A549 (cell line): ENCODE measurements at regions not wholly inside any gene's neighbourhood (a gene's known extent, or its start where the extent isn't known, plus 50 kb on each side); places are given as distances from the start of the nearest gene placed in this dataset.

Experiments used
- ATAC-seq, 2 experiments: fragments of 200-7000 bp in 1 of 2; fragments of >200 bp in 1 of 2; cut with Nextera tagmentation in 1 of 2; cut with Tn5 transposase in 1 of 2; 3 replicates each; pipeline versions ENCODE4 v1.8.0 to v1.9.1; 2018 to 2020; ENCODE audit warnings: mild to moderate bottlenecking in 1 of 2, moderate library complexity in 1 of 2
- CTCF ChIA-PET: fragments of 300-600 bp; sonication (Branson Sonifier 250); formaldehyde crosslinking; extraction: SDS; loops from one replicate; lab custom pipeline; 2021; ENCODE audit warnings: antibody characterized with exemption, inconsistent platforms; lab: Yijun Ruan, JAX
- POLR2A ChIA-PET: fragments of 350-600 bp; formaldehyde crosslinking; extraction: SDS; loops from one replicate; lab custom pipeline; 2021; ENCODE audit warnings: antibody characterized with exemption, inconsistent platforms; lab: Yijun Ruan, JAX
- DNase-seq, 2 experiments: peaks; one replicate each; pipeline versions ENCODE4 v3.0.0 to v3.0.0-alpha.2; 2011 to 2016; ENCODE audit warnings: low read depth in 1 of 2, low spot score in 1 of 2
- FAIRE-seq: peaks from 2 replicates; lab custom pipeline; 2011; peaks lifted over from hg19 to GRCh38; lab: Jason Lieb, UNC
- H3K27ac ChIP-seq, 2 experiments: fragments of >200 bp; sonication (Bioruptor Twin); formaldehyde crosslinking; 3 replicates each; pipeline ENCODE4 v1.5.1; 2016 to 2017
- H3K4me1 ChIP-seq: fragments of >200 bp; sonication (Bioruptor Twin); formaldehyde crosslinking; 3 replicates; pipeline ENCODE4 v1.6.1; 2016
- H3K4me2 ChIP-seq: fragments of >200 bp; sonication (Bioruptor Twin); formaldehyde crosslinking; 3 replicates; pipeline ENCODE4 v1.6.1; 2016
- H3K4me3 ChIP-seq: fragments of >200 bp; sonication (Bioruptor Twin); formaldehyde crosslinking; 3 replicates; pipeline ENCODE4 v1.5.1; 2016
- H3K9me3 ChIP-seq: fragments of >200 bp; sonication (Bioruptor Twin); formaldehyde crosslinking; 3 replicates; pipeline ENCODE4 v1.6.1; 2016
- CBX2 ChIP-seq: fragments of 200-600 bp; sonication (generic); IDR thresholded peaks from 2 replicates; pipeline ENCODE4 v1.6.1; 2016; ENCODE audit warnings: low read depth, mild to moderate bottlenecking, borderline replicate concordance
- CBX8 ChIP-seq: fragments of 200-600 bp; sonication (generic); IDR thresholded peaks from 2 replicates; pipeline ENCODE4 v1.6.1; 2016
- CHD2 ChIP-seq: fragments of 150-350 bp; IDR thresholded peaks from 2 replicates; pipeline ENCODE4 v1.6.1; 2014; ENCODE audit warnings: low read length; ENCODE audit not compliant: partially characterized antibody
- CTCF ChIP-seq: fragments of >200 bp; sonication (Bioruptor Twin); formaldehyde crosslinking; IDR thresholded peaks from 3 replicates; pipeline ENCODE4 v1.5.1; 2016
- EHF ChIP-seq: fragments of 250-450 bp; sonication (Bioruptor Pico); IDR thresholded peaks from 2 replicates; pipeline ENCODE4 v1.5.0; 2020; ENCODE audit warnings: mild to moderate bottlenecking
- EHMT2 ChIP-seq: fragments of 200-600 bp; sonication (generic); IDR thresholded peaks from 2 replicates; pipeline ENCODE4 v1.6.1; 2016; ENCODE audit warnings: antibody characterized with exemption, low read depth, mild to moderate bottlenecking, moderate library complexity
- ESRRA ChIP-seq: fragments of 150-350 bp; IDR thresholded peaks from 2 replicates; pipeline ENCODE4 v1.6.1; 2014; ENCODE audit warnings: mild to moderate bottlenecking, low read length, borderline replicate concordance
- FOXS1 ChIP-seq: fragments of 250-450 bp; sonication (Bioruptor Pico); IDR thresholded peaks from 2 replicates; pipeline ENCODE4 v1.5.0; 2020; ENCODE audit warnings: mild to moderate bottlenecking, moderate library complexity
- GATA3 ChIP-seq: IDR thresholded peaks from 2 replicates; pipeline ENCODE4 v1.6.1; 2012; ENCODE audit warnings: borderline replicate concordance
- HEYL ChIP-seq: fragments of 250-450 bp; sonication (Bioruptor Pico); IDR thresholded peaks from 2 replicates; pipeline ENCODE4 v1.8.0; 2021; ENCODE audit warnings: mild to moderate bottlenecking, moderate library complexity
- HOXB13 ChIP-seq: fragments of 250-450 bp; sonication (Bioruptor Pico); IDR thresholded peaks from 2 replicates; pipeline ENCODE4 v1.5.0; 2020; ENCODE audit warnings: low read depth, mild to moderate bottlenecking, moderate library complexity
- HOXB5 ChIP-seq: fragments of 250-450 bp; sonication (Bioruptor Pico); IDR thresholded peaks from 2 replicates; pipeline ENCODE4 v1.5.0; 2020; ENCODE audit warnings: mild to moderate bottlenecking, moderate library complexity
- JUN ChIP-seq, 2 experiments: fragments of >200 bp; sonication (Bioruptor Twin); formaldehyde crosslinking; IDR thresholded peaks; 2 replicates in 1 of 2; 3 replicates in 1 of 2; pipeline ENCODE4 v1.6.1; 2016 to 2017
- KDM1A ChIP-seq: fragments of 200-600 bp; sonication (generic); IDR thresholded peaks from 2 replicates; pipeline ENCODE4 v1.6.1; 2016; ENCODE audit warnings: low read depth, mild to moderate bottlenecking
- MYC ChIP-seq: IDR thresholded peaks from 2 replicates; pipeline ENCODE4 v1.6.1; 2012; ENCODE audit warnings: mild to moderate bottlenecking, inconsistent platforms, low read length, improper control_type of control experiment, borderline replicate concordance
- NFE2L2 ChIP-seq: fragments of 150-350 bp; conservative IDR thresholded peaks from 2 replicates; pipeline ENCODE4 v1.6.1; 2014; ENCODE audit warnings: low read length
- NR3C1 ChIP-seq: fragments of >200 bp; sonication (Bioruptor Twin); formaldehyde crosslinking; IDR thresholded peaks from 3 replicates; pipeline ENCODE4 v1.6.1; 2017
- PBX3 ChIP-seq: IDR thresholded peaks from 2 replicates; pipeline ENCODE4 v1.6.1; 2012
- PHF8 ChIP-seq: fragments of 200-600 bp; sonication (generic); IDR thresholded peaks from 2 replicates; pipeline ENCODE4 v1.6.1; 2016; ENCODE audit warnings: low read depth, mild to moderate bottlenecking, antibody characterized with exemption, moderate library complexity, borderline replicate concordance
- POLR2A ChIP-seq: IDR thresholded peaks from 2 replicates; pipeline ENCODE4 v1.6.1; 2012; ENCODE audit warnings: mild to moderate bottlenecking, low read length
- POLR2AphosphoS2 ChIP-seq: conservative IDR thresholded peaks from 2 replicates; pipeline ENCODE4 v1.6.1; 2012; ENCODE audit warnings: low read length, improper control_type of control experiment, inconsistent platforms
- RFX5 ChIP-seq: fragments of 450-650 bp; IDR thresholded peaks from 2 replicates; pipeline ENCODE4 v1.7.1; 2014; ENCODE audit warnings: antibody characterized with exemption, mild to moderate bottlenecking, moderate library complexity
- RNF2 ChIP-seq: fragments of 200-600 bp; sonication (generic); IDR thresholded peaks from 2 replicates; pipeline ENCODE4 v1.6.1; 2016; ENCODE audit warnings: low read depth, mild to moderate bottlenecking, antibody characterized with exemption, moderate library complexity, borderline replicate concordance
- TFCP2L1 ChIP-seq: fragments of 250-450 bp; sonication (Bioruptor Pico); IDR thresholded peaks from 2 replicates; pipeline ENCODE4 v1.5.0; 2021; ENCODE audit warnings: mild to moderate bottlenecking
- USF2 ChIP-seq: fragments of 450-650 bp; IDR thresholded peaks from 2 replicates; pipeline ENCODE4 v1.6.1; 2014; ENCODE audit warnings: antibody characterized with exemption
- ZSCAN20 ChIP-seq: fragments of 250-450 bp; sonication (Bioruptor Pico); IDR thresholded peaks from 2 replicates; pipeline ENCODE4 v1.8.0; 2022; ENCODE audit warnings: mild to moderate bottlenecking, moderate library complexity
- WGBS: methylation state at CpG from one replicate; pipeline ENCODE4 v1.1.6; 2017; ENCODE audit errors: missing lambda C conversion rate; 5-methylcytosine and 5-hydroxymethylcytosine counted together
- TF ChIP-seq, protein P1 (sequence below): fragments of >200 bp; sonication (Bioruptor Twin); formaldehyde crosslinking; IDR thresholded peaks from 3 replicates; pipeline ENCODE4 v1.6.1; 2016
- TF ChIP-seq, protein P2 (sequence below): fragments of >200 bp; sonication (Bioruptor Twin); formaldehyde crosslinking; IDR thresholded peaks from 2 replicates; pipeline ENCODE4 v1.6.1; 2016

GRCh38 chr5:62900976-62901375 is 322.4 kb downstream of the LRRC70 start:
- POLR2A ChIA-PET, result no interaction called here
- no peaks in the 10 kb centered on the region for H3K4me1 ChIP-seq
- CTCF ChIA-PET, result no interaction called here
- TF ChIP-seq ZSCAN20 (CRISPR knock-in tag) (no peak), EHMT2 (no peak), EHF (CRISPR knock-in tag) (no peak), MYC (no peak), CBX8 (no peak)
- TF ChIP-seq, protein P1, sequence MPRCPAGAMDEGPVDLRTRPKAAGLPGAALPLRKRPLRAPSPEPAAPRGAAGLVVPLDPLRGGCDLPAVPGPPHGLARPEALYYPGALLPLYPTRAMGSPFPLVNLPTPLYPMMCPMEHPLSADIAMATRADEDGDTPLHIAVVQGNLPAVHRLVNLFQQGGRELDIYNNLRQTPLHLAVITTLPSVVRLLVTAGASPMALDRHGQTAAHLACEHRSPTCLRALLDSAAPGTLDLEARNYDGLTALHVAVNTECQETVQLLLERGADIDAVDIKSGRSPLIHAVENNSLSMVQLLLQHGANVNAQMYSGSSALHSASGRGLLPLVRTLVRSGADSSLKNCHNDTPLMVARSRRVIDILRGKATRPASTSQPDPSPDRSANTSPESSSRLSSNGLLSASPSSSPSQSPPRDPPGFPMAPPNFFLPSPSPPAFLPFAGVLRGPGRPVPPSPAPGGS, result no peak
- no peaks in the 10 kb centered on the region for H3K9me3 ChIP-seq
- H3K4me3 ChIP-seq, result no peak overlapping the region
- DNase-seq (no peak), FAIRE-seq (no peak), ATAC-seq (no peak)
- no peak overlapping the region for H3K4me2 ChIP-seq
- 0% methylated on average over 1 of the region's 1 CpG for WGBS
- no peak overlapping the region for H3K27ac ChIP-seq

DNA sequence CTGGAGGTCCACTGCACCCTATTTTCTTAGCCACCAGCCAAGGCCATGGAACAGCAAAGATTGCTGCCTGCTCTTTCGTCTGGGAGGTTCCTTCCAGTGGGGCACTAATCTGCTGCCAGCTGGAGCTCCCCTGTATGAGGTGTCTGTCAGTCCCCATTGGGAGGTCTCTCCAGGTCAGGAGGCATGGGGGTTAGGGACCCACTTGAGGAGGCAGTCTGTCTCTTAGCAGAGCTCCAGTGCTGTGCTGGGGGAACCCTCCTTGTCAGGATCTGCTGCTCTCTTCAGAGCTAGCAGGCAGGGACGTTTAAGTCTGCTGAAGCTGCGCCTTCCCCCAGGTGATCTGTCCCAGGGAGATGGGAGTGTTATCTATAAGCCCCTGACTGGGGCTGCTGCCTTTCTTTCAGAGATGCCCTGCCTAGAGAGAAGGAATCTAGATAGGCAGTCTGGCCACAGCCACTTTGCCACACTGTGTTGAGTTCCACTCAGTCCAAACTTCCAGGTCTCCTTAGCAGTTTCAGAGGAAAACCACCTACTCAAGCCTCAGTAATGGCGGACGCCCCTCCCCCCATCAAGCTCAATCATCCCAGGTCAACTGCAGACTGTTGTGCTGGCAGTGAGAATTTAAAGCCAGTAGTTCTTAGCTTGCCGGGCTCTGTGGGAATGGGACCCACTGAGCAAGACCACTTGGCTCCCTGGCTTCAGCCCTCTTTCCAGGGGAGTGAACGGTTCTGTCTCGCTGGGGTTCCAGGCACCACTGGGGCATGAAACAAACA is 317.7 kb downstream of the LRRC70 start:
- Histone ChIP-seq H3K9me3 (no peaks in the 10 kb centered on the region), H3K4me1 (no peaks in the 10 kb centered on the region), H3K4me2 (no peak overlapping the region), H3K27ac (no peak overlapping the region), H3K4me3 (no peak overlapping the region)
- ChIA-PET CTCF (no interaction called here), POLR2A (interaction anchor here (0.6 kb wide), 1 partner anchor 278 kb away, joined by 3 read pairs; no protein-coding TSS in a partner anchor)
- no peak for DNase-seq
- no peak for FAIRE-seq
- TF ChIP-seq PBX3 (no peak), CBX2 (no peak), ESRRA (no peak), POLR2AphosphoS2 (no peak), FOXS1 (no peak), USF2 (no peak), CHD2 (no peak), PHF8 (no peak), RFX5 (no peak)
- 15% methylated on average over 6 of the region's 8 CpGs for WGBS
- ATAC-seq, result no peak

DNA sequence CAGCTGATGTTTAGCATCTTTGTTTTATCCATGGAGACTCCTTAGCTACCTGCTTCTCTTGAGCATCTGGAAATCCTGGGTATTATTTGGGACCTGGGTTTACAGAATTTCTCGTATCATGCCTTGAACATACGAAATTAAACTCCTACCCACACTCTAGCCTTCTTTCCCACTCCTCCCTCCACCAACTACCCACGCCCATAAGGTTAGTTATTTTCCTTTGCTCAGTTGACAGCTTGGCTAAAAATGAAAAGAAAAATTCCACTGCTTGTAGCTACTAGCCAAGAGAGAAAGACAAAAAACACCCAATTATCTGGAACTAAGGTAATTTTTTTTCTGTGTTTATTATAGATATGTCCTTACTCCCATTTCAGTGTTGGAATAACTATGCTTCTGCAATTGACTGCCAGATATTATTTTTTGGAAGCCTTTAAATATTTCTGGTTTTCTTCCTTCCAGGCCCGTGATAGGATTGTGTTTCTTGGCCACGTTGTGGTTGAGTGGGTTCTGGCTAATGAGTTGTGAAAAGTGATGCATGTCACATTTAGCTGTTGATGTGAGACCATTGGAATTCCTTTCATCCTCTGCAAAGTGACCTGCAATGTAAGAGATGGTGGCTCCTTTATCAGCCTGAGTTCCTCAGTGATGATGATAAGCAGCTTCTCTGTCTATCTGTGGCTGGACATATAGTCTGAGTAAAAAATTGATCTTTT is 308.1 kb downstream of the LRRC70 start:
- Histone ChIP-seq H3K4me2 (no peak overlapping the region), H3K9me3 (no peaks in the 10 kb centered on the region), H3K4me3 (no peak overlapping the region), H3K4me1 (no peaks in the 10 kb centered on the region), H3K27ac (no peak overlapping the region)
- CTCF ChIA-PET, result no interaction called here
- 0% methylated on average over 5 of the region's 5 CpGs for WGBS
- FAIRE-seq, result no peak
- POLR2A ChIA-PET, result no interaction called here
- no peak for ATAC-seq
- no peak for DNase-seq
- TF ChIP-seq JUN (IDR thresholded peaks at IDR 0.05) (no peak), POLR2A (no peak), NR3C1 (no peak), NFE2L2 (no peak), GATA3 (no peak), CTCF (no peak), HOXB13 (CRISPR knock-in tag) (no peak), TFCP2L1 (no peak), HEYL (CRISPR knock-in tag) (no peak), KDM1A (no peak), HOXB5 (CRISPR knock-in tag) (no peak), EHMT2 (no peak), CBX8 (no peak), RNF2 (no peak), POLR2AphosphoS2 (no peak), MYC (no peak)
- TF ChIP-seq, protein P2, sequence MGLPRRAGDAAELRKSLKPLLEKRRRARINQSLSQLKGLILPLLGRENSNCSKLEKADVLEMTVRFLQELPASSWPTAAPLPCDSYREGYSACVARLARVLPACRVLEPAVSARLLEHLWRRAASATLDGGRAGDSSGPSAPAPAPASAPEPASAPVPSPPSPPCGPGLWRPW, result no peak
